C4-2B (cell line): ENCODE measurements at regions not wholly inside any gene's neighbourhood (a gene's known extent, or its start where the extent isn't known, plus 50 kb on each side); places are given as distances from the start of the nearest gene placed in this dataset.
A peak's percentile ranks its signal among the peaks of the same experiment; 100 is the strongest.

Source experiments
- H3K27ac ChIP-seq: fragments of 450-650 bp; 2 replicates; pipeline ENCODE4 v1.5.1; 2017
- ZFX ChIP-seq: fragments of 450-650 bp; IDR thresholded peaks from 2 replicates; pipeline ENCODE4 v1.6.1; 2017
- TF ChIP-seq, protein P1 (sequence below): fragments of 450-650 bp; conservative IDR thresholded peaks from 2 replicates; pipeline ENCODE4 v1.5.1; 2017; ENCODE audit warnings: mild to moderate bottlenecking

DNA sequence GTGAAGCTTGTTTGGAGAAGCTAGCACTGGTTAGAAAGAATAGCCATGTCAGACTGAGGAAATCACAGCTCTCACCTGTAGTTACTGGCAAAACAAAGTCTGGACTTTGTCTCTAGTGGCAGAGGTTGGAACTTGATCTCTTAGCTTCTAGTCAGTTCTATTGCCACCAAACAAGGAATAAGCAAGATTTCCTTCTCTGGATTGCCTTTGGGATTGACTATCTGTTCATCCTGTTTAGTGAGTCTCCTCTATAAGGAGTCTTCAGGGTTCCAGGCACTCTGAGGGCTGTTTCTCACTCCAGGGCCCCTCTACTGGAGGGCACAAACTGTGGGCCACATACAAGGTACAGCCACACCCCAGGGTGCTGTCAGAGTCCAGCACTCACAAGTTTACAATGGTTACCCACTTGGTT, 426.6 kb upstream of the THBS1 start:
- H3K27ac ChIP-seq = no peak overlapping the region
- TF ChIP-seq, protein P1, sequence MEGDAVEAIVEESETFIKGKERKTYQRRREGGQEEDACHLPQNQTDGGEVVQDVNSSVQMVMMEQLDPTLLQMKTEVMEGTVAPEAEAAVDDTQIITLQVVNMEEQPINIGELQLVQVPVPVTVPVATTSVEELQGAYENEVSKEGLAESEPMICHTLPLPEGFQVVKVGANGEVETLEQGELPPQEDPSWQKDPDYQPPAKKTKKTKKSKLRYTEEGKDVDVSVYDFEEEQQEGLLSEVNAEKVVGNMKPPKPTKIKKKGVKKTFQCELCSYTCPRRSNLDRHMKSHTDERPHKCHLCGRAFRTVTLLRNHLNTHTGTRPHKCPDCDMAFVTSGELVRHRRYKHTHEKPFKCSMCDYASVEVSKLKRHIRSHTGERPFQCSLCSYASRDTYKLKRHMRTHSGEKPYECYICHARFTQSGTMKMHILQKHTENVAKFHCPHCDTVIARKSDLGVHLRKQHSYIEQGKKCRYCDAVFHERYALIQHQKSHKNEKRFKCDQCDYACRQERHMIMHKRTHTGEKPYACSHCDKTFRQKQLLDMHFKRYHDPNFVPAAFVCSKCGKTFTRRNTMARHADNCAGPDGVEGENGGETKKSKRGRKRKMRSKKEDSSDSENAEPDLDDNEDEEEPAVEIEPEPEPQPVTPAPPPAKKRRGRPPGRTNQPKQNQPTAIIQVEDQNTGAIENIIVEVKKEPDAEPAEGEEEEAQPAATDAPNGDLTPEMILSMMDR = peak; percentile 45
- TF ChIP-seq ZFX = no peak

DNA sequence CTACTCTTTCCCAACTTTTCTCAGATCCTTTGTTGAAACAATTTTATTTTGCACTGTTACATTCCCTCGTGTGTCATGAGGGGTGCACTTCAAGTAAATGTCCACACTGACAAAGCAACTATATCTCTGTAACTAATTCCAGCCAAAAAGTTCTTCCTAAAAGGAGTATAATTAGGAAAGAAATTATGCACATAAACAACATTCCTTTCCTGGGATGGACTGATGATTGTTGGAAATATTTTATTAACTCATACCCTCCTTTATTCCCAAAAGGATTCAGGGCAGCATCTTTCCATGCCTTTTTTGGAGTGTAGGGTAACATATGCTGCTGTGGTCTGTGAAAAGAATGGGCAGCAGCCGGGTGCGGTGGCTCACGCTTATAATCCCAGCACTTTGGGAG, 426.1 kb upstream of the THBS1 start:
- no peak overlapping the region for H3K27ac ChIP-seq
- TF ChIP-seq ZFX = no peak
- TF ChIP-seq, protein P1 = no peak

DNA sequence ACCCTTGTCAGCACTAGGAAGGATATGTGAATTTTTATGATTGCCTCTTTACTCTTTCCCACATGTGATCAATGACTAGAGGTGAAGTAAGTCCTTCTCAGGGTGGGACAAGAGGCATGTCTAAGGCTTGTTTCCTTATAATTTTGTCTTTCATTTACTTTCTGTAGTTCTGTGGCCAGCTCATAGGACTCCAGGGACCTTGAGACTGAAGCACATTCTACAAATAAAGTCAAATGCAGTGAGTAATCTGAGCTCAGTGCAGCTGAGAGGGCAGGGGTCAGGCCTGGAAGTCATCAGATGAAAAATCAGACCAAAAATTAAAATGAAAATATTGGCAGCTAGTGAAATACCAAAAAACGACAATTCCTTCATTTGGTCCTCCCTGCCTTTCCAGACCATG, 424.7 kb upstream of the THBS1 start:
- TF ChIP-seq, protein P1 = no peak
- no peak for TF ChIP-seq ZFX
- no peak overlapping the region for H3K27ac ChIP-seq

DNA sequence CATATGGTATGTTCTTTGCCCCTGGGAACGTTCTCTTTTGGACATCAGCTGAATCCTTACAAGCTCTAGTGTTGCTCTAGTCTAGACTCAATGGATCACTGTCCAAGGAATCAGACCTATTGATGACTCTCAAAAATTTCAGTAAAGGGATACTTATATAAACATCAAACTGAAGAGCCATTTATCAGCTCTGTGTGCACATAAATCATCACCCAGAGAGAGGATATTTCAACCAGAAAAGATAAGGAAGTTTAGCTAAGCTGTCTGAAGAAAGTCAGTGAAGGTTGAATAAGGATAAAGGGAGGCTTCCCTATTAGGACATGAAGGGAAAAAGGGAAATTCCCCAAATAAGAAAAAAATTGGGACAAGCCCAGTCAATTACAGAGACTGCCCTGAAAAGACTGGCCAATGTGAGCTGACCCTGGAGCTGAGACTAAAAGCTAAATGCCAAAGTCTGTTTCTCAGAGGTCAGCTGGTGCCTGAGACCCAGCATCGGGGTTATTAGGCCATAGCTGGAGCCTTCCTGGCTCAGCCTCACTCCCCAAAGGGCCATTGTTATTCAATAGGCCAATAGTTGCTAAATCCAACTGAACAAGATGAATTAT, 424.1 kb upstream of the THBS1 start:
- TF ChIP-seq, protein P1 = no peak
- no peak for TF ChIP-seq ZFX
- H3K27ac ChIP-seq = no peak overlapping the region

DNA sequence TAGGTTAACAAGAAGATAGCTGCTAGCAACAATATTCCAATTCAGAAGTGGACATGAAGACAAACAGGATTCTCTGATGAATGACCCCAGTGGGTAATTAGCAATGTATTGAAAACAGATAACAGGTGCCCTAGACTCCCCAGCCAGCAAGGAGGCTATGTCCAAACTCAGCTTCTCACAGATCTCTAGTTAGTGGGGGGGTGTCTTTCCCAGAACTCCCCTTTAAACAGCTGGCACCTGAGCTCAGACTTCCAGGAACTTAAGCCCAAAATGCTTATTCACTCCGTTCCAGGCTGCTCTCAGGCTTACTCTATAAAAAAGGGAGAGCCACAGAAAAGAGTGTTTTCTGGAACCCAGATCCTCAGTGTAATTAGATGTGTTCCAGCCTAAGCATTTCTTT, 423.0 kb upstream of the THBS1 start:
- TF ChIP-seq ZFX = no peak
- TF ChIP-seq, protein P1 = no peak
- H3K27ac ChIP-seq = no peak overlapping the region

DNA sequence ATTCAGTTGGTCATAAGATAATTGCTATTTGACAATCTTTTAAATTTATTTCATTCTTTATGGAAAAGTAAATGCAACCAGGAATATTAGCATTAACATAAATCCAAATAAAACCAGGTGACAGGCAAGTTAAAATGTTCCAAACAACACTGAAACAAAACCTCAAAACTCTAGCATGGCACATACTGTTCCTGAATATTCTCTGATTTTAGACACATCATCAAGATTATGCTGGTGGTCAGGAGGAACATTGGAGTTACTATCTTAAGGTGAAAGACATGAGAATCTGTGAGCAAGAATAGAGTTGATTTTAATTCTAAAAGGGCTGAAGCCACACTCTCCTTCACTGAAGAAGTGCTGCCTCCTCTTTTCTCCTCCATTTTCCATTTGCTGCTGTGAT, 421.0 kb upstream of the THBS1 start:
- no peak for TF ChIP-seq ZFX
- TF ChIP-seq, protein P1 = no peak
- no peak overlapping the region for H3K27ac ChIP-seq

DNA sequence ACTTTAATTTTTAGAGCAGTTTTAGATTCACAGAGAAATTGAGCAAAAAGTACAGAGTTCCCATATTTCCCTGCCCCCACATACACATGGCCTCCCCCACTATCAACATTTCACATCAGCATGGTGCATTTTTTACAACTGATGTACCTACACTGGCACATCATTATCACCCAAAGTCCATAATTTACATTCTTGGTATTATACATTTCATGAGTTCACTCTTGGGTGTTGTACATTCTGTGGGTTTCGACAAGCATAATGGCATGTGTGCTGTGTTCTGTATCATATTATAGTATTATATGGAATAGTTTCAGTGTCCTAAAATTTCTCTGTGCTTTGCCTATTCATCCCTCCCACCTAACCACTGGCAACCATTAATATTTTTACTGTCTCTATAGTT, 419.8 kb upstream of the THBS1 start:
- TF ChIP-seq, protein P1 = no peak
- TF ChIP-seq ZFX = no peak
- no peak overlapping the region for H3K27ac ChIP-seq
